ENCODE measurements at regions not wholly inside any gene's neighbourhood (a gene's known extent, or its start where the extent isn't known, plus 50 kb on each side); places are given as distances from the start of the nearest gene placed in this dataset.

GRCh38 chr7:113349339-113349738 is 231.0 kb upstream of the SMIM30 start:
- TF ChIP-seq CTCF (conservative IDR thresholded peaks at IDR 0.05) (no peak), ZFX (IDR thresholded peaks at IDR 0.05) (no peak)

All from C4-2B (cell line).